Mucosa of descending colon (tissue), 3 donors: ENCODE measurements at regions not wholly inside any gene's neighbourhood (a gene's known extent, or its start where the extent isn't known, plus 50 kb on each side); places are given as distances from the start of the nearest gene placed in this dataset.

Source experiments
- ATAC-seq: fragments of 200-7000 bp; cut with Tn5 transposase; one replicate; pipeline ENCODE4 v1.9.1; 2020; ENCODE audit warnings: mild to moderate bottlenecking, moderate library complexity
- DNase-seq, 3 donors: peaks; one replicate each; pipeline ENCODE4 v3.0.0-alpha.2; 2020
- H3K36me3 ChIP-seq: fragments of 200-600 bp; one replicate; pipeline ENCODE4 v1.8.0; 2021; ENCODE audit warnings: low read depth, mild to moderate bottlenecking
- H3K4me1 ChIP-seq: fragments of 200-600 bp; one replicate; pipeline ENCODE4 v1.8.0; 2021; ENCODE audit warnings: low read depth, mild to moderate bottlenecking
- H3K4me3 ChIP-seq: fragments of 200-600 bp; one replicate; pipeline ENCODE4 v1.8.0; 2021; ENCODE audit warnings: mild to moderate bottlenecking
- H3K9me3 ChIP-seq: fragments of 200-600 bp; one replicate; pipeline ENCODE4 v1.8.0; 2021; ENCODE audit warnings: mild to moderate bottlenecking
- CTCF ChIP-seq: fragments of 200-600 bp; IDR thresholded peaks from one replicate; pipeline ENCODE4 v1.8.0; 2022; ENCODE audit warnings: antibody characterized with exemption, mild to moderate bottlenecking
- intact Hi-C, 2 donors: fragments of 100-400 bp; cut with DNase I in 1 of 2; cut with micrococcal nuclease in 1 of 2; formaldehyde crosslinking; loops; one replicate each; pipeline versions ENCODE4 v1.11.0 to v1.11.1; 2022; cut with DNase I, micrococcal nuclease
- donor health status: DM: no; HTN: no; CAD: no; lungs with moderate emphysema.
- donor health status: DM: no; HTN: no; CAD: no.
- donor health status: DM: no; HTN: yes; CAD: no.

GRCh38 chr20:51889466-51889865, 87.1 kb upstream of the SALL4 start:
- intact Hi-C loops, result no loop called here
- no peaks in the 10 kb centered on the region for H3K36me3 ChIP-seq
- no peaks in the 10 kb centered on the region for H3K9me3 ChIP-seq
- H3K4me3 ChIP-seq, result no peak overlapping the region
- no peak for ATAC-seq
- DNase-seq, result no peak
- no peak for TF ChIP-seq CTCF
- no peaks in the 10 kb centered on the region for H3K4me1 ChIP-seq

GRCh38 chr20:51888291-51888690, 86.0 kb upstream of the SALL4 start:
- H3K9me3 ChIP-seq, result no peaks in the 10 kb centered on the region
- TF ChIP-seq CTCF, result no peak
- H3K36me3 ChIP-seq, result no peaks in the 10 kb centered on the region
- no peak overlapping the region for H3K4me3 ChIP-seq
- no peak for ATAC-seq
- H3K4me1 ChIP-seq, result no peaks in the 10 kb centered on the region
- intact Hi-C loops, result no loop called here
- no peak for DNase-seq

- Histone ChIP-seq H3K36me3 (no peaks in the 10 kb centered on the region), H3K9me3 (no peaks in the 10 kb centered on the region), H3K4me1 (no peaks in the 10 kb centered on the region), H3K4me3 (no peak overlapping the region)
- no peak for DNase-seq
- no peak for TF ChIP-seq CTCF
- intact Hi-C loops, result no loop called here
- ATAC-seq, result no peak
Observed at GRCh38 chr20:51886891-51887608, 84.7 kb upstream of the SALL4 start.

GRCh38 chr20:51886341-51886740, 84.0 kb upstream of the SALL4 start:
- DNase-seq (no peak), ATAC-seq (no peak)
- no peaks in the 10 kb centered on the region for H3K36me3 ChIP-seq
- H3K9me3 ChIP-seq, result no peaks in the 10 kb centered on the region
- no peak for TF ChIP-seq CTCF
- intact Hi-C loops, result no loop called here
- no peaks in the 10 kb centered on the region for H3K4me1 ChIP-seq
- no peak overlapping the region for H3K4me3 ChIP-seq

GRCh38 chr20:51884561-51884960, 82.2 kb upstream of the SALL4 start:
- H3K9me3 ChIP-seq, result no peaks in the 10 kb centered on the region
- no peaks in the 10 kb centered on the region for H3K4me1 ChIP-seq
- no peak overlapping the region for H3K4me3 ChIP-seq
- no peaks in the 10 kb centered on the region for H3K36me3 ChIP-seq
- intact Hi-C loops, result no loop called here
- ATAC-seq, result no peak
- no peak for TF ChIP-seq CTCF
- no peak for DNase-seq

- Histone ChIP-seq H3K4me1 (no peaks in the 10 kb centered on the region), H3K9me3 (no peaks in the 10 kb centered on the region), H3K36me3 (no peaks in the 10 kb centered on the region), H3K4me3 (no peak overlapping the region)
- no peak for ATAC-seq
- DNase-seq, result no peak
- no peak for TF ChIP-seq CTCF
- intact Hi-C loops, result no loop called here
Observed at GRCh38 chr20:51880188-51880587, 77.9 kb upstream of the SALL4 start.
